Frontal cortex (tissue), 3 donors: ENCODE measurements at regions not wholly inside any gene's neighbourhood (a gene's known extent, or its start where the extent isn't known, plus 50 kb on each side); places are given as distances from the start of the nearest gene placed in this dataset.
"Not testable (repeated sequence)": the region's sequence is repeated elsewhere in the genome, so short reads cannot be mapped to it uniquely, and the experiment has no call there.

Experiments used
- DNase-seq, 2 donors: peaks; one replicate each; pipeline ENCODE4 v3.0.0; 2012; ENCODE audit warnings: low spot score in 2 of 2
- FAIRE-seq: peaks from 2 replicates; lab custom pipeline; 2012; peaks lifted over from hg19 to GRCh38; lab: Jason Lieb, UNC
- donor health status: control.
- donor health status: control.
- donor health status: control.

DNA sequence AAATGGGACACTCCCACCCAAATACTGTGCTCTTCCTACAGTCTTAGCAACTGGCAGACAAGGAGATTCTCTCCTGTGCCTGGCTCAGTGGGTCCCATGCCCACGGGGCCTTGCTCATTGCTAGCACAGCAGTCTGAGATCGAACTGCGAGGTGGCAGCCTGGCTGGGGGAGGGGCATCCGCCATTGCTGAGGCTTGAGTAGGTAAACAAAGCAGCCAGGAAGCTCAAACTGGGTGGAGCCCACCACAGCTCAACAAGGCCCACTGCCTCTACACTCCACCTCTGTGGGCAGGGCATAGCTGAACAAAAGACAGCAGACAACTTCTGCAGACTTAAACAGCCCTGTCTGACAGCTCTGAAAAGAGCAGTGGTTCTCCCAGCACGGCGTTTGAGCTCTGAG, 174.8 kb downstream of the COL12A1 start:
- not testable (repeated sequence) for FAIRE-seq, DNase-seq

DNA sequence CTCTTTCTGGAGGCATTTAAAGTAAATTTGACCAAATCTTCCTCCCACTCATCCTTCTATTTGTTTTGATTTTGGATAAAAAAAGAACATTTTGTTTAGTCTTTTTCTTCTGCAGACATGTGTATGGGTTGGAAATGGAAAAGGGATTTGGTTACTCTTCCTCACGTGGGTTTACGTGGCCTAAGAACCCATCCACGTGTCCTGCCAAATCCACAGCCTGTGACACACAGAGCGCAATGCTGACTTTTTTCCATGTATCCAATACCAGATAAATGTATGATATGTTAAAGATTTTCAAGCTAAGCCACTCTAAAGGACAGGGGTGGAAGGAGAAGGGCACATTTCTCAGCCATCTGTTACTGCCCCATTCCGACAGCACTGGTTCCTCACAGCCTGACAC, 176.5 kb downstream of the COL12A1 start:
- no peak for DNase-seq
- no peak for FAIRE-seq

DNA sequence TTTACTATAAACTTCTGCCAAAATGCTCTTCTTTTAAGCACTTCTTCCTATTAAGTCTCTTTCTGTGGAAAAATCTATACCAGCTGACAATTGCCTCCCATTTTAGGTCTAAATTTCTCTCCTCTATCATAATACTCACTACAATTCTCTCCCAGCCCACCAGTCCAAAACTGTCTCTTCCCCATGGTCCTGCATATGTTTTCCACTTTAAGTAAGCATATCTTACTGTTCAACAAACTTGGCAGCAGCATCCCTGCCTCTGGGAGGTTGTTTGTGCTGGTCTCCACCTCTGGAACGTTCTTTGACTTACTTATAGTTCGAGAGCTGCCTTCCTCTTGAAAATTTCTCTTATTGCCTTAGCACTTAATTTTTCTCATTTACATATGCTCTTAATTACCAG, 180.5 kb downstream of the COL12A1 start:
- DNase-seq (no peak), FAIRE-seq (no peak)

DNA sequence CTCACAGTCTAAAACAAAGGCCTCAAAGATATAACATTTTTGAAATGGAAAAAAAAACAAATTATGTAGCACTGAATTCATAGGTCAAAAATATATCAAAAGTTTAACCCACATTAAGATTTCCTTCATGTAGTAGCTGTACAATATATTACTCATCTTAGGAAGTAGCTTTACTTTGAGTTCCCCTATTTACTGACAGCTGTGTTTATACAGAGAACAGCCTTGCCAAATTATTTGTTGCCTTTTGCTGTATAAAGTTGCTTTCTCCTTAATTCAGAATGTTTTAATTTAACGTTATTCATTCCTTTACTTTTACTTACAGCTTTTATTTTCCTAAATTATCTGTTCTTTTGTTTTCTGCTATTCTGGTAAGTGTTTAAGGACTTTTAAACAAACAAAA, 181.0 kb downstream of the COL12A1 start:
- FAIRE-seq: no peak
- no peak for DNase-seq

DNA sequence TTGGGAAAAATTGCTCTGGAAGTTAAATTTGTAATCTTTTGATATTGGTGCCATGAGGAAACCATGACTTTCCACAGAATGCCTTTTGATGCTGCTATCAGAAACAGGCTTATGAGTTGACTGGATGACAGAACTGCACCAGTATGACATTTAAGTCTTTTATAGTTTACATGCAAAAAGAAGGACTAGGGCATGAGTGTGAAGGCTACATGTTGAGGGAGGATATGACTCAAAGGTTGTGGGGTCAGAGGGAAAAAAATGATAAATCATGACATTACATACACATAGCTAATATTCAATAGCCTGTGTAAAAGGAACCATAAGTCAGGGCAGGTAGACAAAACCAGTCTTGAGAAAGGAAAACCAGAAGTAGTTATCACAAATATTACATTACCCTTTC, 182.2 kb downstream of the COL12A1 start:
- no peak for DNase-seq
- no peak for FAIRE-seq

DNA sequence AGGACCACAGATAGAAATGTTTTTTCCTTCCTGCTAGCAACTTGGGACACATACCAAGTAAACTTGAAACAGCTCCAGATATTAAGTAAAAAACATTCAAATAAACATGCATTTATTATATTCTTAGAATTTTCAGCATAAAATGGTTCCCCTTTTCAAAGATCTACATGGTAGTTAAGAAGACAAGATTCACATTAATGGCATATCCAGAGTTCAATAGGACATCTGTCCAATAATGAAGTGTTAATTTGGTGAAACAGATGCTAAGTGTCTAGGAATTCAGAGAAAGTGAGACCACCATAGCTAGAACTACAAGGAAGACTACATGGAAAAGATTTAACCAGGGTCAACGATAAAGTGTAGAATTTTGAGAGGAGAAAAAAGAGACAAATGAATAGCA, 184.9 kb downstream of the COL12A1 start:
- FAIRE-seq (no peak), DNase-seq (no peak)

DNA sequence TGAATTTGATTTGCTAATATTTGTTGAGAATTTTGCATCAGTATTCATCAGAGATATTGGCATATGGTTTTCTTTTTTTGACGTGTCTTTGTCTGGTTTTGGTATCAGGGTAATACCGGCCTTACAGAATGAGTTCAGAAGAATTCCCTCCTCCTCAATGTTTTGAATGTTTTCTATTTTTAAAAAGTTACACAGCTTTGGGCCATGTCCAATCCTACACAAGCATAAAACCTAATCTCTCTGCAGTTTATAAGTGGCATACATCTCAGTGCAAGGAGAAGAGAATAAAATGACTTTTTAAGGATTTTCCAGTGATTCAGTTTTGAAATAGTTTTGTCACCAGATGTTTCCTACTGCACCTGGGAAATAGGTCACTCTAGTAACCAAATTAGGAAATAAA, 185.5 kb downstream of the COL12A1 start:
- FAIRE-seq (no peak), DNase-seq (no peak)

DNA sequence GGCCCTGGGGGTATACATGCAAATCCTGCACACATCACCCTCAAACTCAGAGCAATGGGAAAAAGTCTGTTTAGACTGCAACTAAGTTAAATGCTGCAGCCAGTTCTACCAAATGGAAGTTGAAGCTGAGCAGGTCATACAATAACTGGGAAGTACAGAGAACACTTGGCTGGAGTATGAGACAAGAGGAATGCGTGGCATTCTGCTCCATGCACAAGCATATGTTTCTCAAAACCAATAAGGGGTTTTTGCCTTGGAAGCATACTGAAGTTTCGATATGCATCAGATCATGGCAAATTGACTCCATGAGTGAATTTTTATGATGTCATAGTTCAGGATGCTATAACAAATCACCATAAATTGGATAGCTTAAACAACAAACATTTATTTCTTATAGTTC, 193.8 kb downstream of the COL12A1 start:
- DNase-seq (no peak), FAIRE-seq (no peak)

DNA sequence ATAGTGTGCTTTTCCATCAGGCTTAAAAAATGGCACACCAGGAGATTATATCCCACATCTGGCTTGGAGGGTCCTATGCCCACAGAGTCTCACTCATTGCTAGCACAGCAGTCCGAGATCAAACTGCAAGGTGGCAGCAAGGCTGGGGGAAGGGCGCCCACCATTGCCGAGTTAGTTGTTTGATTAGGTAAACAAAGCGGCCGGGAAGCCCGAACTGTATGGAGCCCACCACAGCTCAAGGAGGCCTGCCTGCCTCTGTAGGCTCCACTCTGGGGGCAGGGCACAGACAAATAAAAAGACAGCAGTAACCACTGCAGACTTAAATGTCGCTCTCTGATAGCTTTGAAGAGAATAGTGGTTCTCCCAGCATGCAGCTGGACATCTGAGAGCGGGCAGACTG, 201.9 kb downstream of the COL12A1 start:
- not testable (repeated sequence) for DNase-seq, FAIRE-seq

DNA sequence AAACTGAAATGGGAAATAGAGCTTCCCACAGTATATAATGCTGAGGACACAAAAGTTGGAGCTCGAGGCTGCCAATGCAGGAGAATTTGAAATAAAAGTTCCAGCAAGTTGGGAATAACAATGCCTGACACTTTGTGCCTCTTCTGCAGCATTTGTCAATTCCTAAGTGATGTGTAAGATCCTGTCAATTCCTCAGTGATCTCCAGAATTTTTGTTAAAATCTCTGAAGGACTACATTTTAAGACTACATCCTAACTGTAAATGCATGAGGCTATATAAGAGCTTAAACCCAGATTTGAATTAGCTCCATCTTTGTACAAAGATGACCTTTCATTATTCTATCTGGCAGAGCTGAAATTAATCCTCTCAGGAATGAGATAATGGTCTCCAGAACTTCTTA, 208.2 kb downstream of the COL12A1 start:
- DNase-seq (no peak), FAIRE-seq (no peak)

DNA sequence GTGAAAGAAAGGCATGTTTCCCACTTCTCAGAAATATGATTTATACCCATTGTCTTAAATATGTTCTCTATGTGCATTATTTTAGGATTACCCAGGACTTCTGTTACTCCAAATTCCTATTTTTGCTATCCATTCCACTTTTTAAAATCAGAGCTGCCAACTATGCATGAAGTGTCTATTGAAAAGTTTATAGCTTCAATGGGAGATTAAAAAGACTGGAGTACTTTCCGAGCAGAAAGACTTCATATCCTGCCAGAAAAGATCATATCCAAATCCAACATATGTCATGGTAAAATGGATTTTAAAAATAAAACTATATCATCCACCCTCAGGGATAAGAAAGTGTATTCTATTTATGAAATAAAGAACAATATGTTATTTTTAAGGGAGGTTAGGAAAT, 212.7 kb downstream of the COL12A1 start:
- FAIRE-seq: no peak
- no peak for DNase-seq

DNA sequence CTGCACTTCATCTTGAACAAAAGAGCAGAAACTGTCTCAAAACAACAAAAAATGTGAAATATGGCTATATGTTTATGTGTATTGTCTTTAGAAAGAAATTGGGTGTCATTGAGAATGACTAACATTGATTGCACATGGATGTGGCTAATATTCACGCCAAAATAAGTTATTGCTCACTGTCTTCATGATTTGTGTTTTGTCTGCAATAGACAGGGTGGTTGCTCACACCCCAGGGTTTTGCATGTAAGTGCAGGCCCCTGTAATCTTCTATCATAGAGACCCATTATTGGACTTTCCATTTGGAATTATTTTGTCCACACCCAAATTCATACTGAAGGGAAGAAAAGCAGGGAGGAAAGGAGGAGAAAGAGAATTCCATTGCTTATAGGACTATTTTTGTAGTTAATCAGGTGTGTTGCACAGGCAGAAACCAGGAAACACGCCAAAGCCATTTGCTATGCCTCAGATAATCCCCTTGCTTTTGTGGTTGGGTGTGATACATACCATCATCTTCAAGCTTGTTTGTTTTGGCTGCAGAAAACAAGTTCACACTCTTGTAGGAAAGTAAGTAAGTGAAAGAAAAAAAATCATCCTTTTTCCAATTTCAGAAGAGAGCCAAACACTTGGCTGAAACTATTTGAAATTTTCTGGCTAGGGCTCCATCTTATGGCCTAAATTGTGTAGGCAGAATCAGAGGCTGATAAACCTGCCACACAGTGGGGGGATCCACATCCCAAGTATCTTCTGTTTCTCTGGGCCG, 214.1 kb downstream of the COL12A1 start:
- DNase-seq (no peak), FAIRE-seq (no peak)

DNA sequence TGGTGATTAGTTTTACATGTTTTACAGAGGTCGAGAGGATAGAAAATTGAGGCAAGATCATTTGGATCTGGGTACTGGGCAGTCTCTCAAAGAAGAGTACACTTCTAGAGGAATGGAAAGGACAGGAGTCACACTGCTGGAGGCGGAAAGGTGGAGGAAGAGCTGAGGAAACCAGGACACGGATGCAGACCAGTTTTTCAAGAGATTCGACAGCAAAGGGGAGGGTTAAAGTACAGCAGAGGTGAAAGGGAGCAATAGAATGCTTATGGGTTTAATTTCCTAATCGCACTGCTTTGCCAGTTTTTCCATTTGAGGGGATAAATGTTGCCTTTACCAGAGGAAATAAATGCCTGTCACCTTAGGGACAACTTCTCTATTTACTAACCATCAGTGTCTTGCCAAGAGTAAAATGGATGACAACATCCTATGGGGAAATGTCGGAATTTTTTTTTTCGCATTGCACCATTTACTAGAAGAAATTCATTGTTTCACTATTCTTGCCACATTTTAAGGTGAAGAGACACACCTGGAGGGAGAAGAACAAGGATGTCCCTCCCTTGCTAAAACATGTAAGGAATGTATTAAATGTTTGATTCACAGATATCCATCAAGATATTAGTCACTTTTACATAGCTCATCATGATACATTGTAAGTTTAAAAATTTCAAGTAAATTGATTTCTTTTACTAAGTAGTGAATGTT, 226.6 kb downstream of the COL12A1 start:
- FAIRE-seq: no peak
- DNase-seq: no peak

DNA sequence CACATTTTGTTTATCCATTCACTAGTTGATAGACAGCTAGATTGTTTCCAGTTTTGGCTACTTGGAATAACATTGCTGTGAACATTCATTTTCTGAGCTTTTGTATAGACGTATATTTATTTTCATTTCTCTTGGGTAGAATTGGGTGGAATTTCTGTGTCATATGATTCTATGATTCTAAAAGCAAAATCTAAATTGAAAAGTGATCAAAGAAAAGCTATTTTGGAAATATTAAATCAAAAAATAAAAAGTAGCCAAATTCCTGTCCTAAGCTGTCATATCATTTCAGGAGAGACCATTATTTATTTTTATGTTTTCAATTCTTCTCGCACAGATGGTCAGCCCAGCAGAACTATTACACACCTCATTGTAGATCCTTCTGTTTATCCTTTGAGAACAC, 229.2 kb downstream of the COL12A1 start:
- DNase-seq: no peak
- FAIRE-seq: no peak

DNA sequence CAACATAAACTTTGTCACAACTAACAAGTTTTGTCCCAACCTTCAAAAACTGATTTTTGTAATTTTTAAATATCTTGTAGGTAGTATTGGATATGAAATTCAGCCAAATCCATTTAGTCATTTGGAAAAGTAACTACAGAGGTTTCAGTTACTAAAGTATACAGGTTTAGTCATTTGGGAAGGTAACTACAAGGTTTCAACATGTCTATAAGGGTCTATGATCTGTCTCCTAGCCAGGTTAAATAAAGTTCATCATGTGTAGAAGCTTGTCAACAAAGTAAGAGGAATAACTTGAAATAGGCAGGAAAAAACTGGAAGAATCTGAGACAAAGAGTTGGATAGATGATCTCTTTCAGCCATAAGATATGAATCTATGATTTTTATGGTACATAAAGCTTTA, 229.8 kb downstream of the COL12A1 start:
- DNase-seq (no peak), FAIRE-seq (no peak)

DNA sequence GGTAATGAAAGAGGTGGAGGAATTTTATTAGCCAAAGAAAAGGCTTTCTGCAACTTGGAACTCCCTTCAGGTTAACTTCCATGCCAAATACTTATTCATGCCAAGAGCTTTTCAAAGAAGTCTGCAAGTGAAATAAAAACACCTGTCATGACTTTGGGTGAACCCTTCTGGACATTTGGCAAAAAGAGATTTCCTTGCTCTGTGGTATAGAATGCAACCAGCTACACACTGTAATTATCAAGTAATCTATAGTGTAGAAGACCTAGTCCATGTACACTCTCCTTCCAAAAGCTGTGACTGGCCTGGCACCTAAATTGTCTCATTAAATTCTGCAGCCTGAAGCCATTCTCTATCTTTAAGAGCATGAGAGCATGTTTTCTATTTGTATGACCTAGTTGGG, 232.3 kb downstream of the COL12A1 start:
- DNase-seq (no peak), FAIRE-seq (no peak)

DNA sequence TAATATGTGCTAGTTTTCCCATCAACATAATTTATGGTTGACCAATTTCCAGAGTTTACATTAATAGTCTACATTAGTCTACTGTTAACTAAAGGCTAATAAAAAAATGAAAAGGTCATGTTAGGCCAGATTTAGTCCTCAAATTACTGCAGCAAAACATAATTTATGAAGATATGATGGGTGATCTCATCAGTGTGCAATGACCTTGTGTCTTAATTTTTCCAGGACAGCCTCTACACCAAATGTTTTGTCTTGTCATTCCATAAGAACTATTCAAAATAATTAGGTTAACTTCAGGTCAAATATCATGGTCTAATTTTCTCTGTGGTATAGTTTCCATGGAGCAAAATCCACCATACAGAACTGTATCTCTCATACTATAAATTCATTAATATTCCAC, 234.2 kb downstream of the COL12A1 start:
- FAIRE-seq (no peak), DNase-seq (no peak)

DNA sequence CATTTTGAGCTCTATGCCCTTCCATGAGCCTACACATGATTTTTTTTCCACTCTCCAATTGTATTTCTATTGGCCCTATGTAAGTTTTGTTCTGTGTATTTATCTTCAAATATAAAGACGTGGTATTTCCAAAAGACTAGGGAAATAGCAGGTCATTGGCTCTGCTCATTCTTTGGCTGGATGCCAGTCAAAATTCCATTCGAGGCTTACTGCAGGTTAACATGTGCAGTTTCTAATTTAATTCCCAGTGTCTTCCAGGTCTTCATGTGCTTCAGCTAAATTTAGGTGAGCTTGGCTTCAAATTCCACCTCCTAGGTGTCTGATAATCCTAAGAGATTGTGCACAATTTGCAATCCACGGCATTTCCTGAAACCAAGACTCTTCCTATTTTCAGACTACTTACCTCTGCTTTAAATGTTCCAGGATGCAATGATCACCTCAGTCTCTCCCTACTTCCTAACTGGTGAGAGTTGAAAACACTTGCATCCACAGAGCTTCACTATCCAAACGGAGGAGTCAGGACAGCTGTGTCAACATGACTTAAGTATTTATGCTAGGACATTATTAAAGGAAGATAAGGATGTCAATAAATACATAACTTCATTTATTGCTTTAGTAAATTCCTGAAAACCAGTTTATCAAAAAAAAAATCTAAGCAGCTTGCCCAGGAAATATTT, 236.1 kb downstream of the COL12A1 start:
- DNase-seq: no peak
- FAIRE-seq: no peak

DNA sequence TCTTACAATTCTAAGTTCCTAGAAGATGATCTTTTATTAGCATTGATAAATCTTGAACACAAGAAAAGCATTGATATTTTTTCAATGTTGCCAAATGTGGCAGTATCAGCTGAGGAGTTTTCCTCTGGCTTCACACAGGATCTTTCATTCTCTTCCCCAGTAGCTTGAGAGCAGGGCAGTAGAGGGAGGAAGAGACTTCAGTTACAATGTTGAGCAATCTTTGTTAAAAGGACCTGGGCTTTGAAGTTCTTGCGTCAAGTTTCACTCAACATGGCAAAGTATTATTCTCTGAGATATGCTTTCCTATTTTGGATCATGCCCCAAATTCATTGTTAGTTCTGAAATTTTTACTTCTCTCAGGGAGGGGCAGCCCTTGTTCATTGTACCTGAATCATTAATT, 238.0 kb downstream of the COL12A1 start:
- FAIRE-seq (no peak), DNase-seq (no peak)

DNA sequence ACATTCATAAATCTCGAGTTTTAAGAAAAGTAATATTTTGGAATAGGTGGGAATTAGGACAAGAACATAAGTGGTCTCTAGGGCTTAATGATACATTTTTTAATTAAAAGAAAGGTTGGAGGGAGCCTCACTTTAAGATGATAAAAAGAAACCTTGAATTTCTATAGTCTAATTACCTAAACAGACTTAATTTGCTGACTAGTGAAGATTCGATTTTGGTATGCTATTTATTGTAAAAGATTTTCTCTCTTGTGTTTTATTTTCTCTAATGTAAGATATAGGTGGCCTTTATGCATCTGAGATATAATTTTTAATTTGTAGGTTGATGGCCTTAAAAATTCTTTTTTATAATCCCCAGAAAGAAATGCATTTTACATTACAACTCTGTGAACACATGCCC, 239.1 kb downstream of the COL12A1 start:
- no peak for DNase-seq
- no peak for FAIRE-seq

DNA sequence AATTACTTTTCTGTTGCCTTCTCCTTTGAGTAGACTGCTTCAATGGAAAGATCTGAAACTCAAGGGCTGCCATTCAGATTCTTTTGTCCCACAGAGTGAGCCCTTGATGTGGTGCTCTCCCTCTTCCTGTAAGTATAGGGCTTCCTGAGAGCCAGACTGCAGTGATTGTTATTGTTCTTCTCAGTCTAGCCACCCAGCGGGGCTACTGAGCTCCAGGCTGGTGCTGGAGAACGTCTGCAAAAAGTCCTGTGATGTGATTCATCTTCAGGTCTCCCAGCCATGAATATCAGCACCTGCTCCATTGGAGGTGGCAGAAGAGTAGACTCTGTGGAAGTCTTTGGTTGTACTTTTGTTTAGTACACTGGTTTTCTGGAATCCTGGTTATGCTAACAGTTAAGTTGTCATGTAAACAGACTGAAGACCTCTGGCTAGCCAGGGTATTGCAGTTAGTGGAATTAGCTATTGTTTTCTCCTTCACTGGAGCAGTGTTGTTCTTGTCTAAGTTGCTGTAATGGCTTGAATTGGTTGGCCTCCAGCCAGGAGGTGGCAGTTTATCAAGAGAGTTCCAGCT, 240.9 kb downstream of the COL12A1 start:
- DNase-seq: no peak
- no peak for FAIRE-seq
